Pancreas (tissue), 10 donors: ENCODE measurements at regions not wholly inside any gene's neighbourhood (a gene's known extent, or its start where the extent isn't known, plus 50 kb on each side); places are given as distances from the start of the nearest gene placed in this dataset.

ENCODE experiments used
- ATAC-seq, 4 donors: fragments of 200-7000 bp; cut with Tn5 transposase; one replicate each; pipeline versions ENCODE4 v1.8.0 to v1.9.1; 2020; ENCODE audit warnings: mild to moderate bottlenecking in 4 of 4, moderate library complexity in 4 of 4
- DNase-seq, 6 donors: peaks; one replicate each; pipeline ENCODE4 v3.0.0-alpha.2; 2020
- FAIRE-seq: peaks from 2 replicates; lab custom pipeline; 2012; peaks lifted over from hg19 to GRCh38; lab: Jason Lieb, UNC
- H3K27ac ChIP-seq, 4 donors: fragments of 200-600 bp; sonication (generic); 1 replicate in 3 of 4; 2 replicates in 1 of 4; pipeline versions ENCODE4 v1.5.0 to v1.8.0; 2020
- H3K27me3 ChIP-seq, 4 donors: fragments of 200-600 bp; one replicate each; pipeline ENCODE4 v1.8.0; 2021
- H3K36me3 ChIP-seq, 3 donors: fragments of 200-600 bp; sonication (generic) in 1 of 3; one replicate each; pipeline versions ENCODE4 v1.5.0 to v1.8.0; 2020 to 2021
- H3K4me1 ChIP-seq, 3 donors: fragments of 200-600 bp; one replicate each; pipeline ENCODE4 v1.8.0; 2021
- H3K4me3 ChIP-seq, 4 donors: fragments of 200-600 bp; sonication (generic) in 2 of 4; one replicate each; pipeline versions ENCODE4 v1.5.0 to v1.8.0; 2020 to 2021
- H3K9me3 ChIP-seq, 4 donors: fragments of 200-600 bp; one replicate each; pipeline ENCODE4 v1.8.0; 2021
- WGBS, 2 donors: extraction: QIAGEN DNeasy Blood & Tissue Kit; methylation state at CpG; one replicate each; pipeline ENCODE4 v1.1.7; 2013; 5-methylcytosine and 5-hydroxymethylcytosine counted together
- intact Hi-C, 3 donors: fragments of 100-400 bp; cut with DNase I; formaldehyde crosslinking; loops; one replicate each; pipeline versions ENCODE4 v1.11.1 to v1.14.2; 2022
- TF ChIP-seq, protein P1 (sequence below), 4 donors: fragments of 200-600 bp; sonication (generic) in 3 of 4; IDR thresholded peaks; one replicate each; pipeline versions ENCODE4 v1.5.0 to v1.8.0; 2021; ENCODE audit warnings: antibody characterized with exemption in 4 of 4
- donor health status: healthy with polysubstance abuse.
- donor health status: DM: no; HTN: no; CAD: no; lungs with moderate emphysema.
- donor health status: DM: no; HTN: no; CAD: no.
- donor health status: control.
- donor health status: control.
- donor health status: Bipolar disorder and iron deficiency.
- donor health status: DM: yes; HTN: yes; CAD: no.
- donor health status: DM: no; HTN: no; CAD: no.
- donor health status: DM: no; HTN: no; CAD: no.
- donor health status: DM: yes; HTN: yes; CAD: no.

DNA sequence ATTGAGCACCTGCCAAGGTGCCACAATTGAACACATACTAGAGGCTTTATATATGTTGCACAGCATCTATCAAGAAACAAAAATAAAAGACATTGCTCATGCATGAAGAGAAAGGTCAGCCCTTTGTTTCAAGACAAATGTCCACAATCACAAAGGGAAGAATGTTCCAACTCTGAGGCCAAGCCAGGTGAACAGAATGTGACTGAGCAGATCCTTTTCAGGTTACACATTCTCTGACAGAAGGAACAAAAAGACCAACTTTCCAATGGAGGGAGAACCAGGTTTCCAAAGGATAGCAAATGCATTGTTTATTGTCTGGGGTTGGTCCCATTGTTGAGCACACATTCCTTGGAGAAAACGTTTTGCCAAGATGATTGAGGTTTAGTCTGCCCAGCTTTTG lies 50.2 kb upstream of the FAM174B start:
- ATAC-seq (no peak), DNase-seq (no peak), FAIRE-seq (no peak)
- H3K9me3 ChIP-seq, result no peaks in the 10 kb centered on the region
- 10 to 14% methylated on average over 1 of the region's 1 CpG for WGBS, 2 donors
- intact Hi-C loops, result no loop called here
- no peaks in the 10 kb centered on the region for H3K4me1 ChIP-seq
- TF ChIP-seq, protein P1, sequence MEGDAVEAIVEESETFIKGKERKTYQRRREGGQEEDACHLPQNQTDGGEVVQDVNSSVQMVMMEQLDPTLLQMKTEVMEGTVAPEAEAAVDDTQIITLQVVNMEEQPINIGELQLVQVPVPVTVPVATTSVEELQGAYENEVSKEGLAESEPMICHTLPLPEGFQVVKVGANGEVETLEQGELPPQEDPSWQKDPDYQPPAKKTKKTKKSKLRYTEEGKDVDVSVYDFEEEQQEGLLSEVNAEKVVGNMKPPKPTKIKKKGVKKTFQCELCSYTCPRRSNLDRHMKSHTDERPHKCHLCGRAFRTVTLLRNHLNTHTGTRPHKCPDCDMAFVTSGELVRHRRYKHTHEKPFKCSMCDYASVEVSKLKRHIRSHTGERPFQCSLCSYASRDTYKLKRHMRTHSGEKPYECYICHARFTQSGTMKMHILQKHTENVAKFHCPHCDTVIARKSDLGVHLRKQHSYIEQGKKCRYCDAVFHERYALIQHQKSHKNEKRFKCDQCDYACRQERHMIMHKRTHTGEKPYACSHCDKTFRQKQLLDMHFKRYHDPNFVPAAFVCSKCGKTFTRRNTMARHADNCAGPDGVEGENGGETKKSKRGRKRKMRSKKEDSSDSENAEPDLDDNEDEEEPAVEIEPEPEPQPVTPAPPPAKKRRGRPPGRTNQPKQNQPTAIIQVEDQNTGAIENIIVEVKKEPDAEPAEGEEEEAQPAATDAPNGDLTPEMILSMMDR (IDR thresholded peaks at IDR 0.05), result no peak
- no peaks in the 10 kb centered on the region for H3K27me3 ChIP-seq
- no peaks in the 10 kb centered on the region for H3K36me3 ChIP-seq
- no peak overlapping the region for H3K27ac ChIP-seq
- H3K4me3 ChIP-seq, result no peak overlapping the region

DNA sequence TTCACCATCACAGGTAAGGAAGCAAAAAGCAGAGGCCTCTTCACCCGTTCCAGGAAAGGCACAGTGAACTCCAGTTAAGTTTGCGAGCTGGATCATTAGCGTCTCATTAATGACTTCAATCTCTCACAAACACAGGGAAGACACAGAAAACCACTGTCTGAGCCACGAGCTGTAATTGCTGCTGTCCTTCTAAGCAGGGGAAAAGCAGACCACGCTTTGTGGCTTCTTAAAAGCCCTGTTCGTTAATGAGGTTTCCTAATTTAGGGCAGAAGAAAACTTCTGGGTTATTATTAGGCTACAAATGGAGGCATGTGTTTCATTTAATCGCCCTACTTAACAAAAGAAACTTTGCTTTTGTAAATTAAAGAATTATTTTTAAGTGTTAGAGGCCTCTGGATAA lies 50.6 kb upstream of the FAM174B start:
- H3K4me1 ChIP-seq, result no peaks in the 10 kb centered on the region
- H3K9me3 ChIP-seq, result no peaks in the 10 kb centered on the region
- no peak overlapping the region for H3K4me3 ChIP-seq
- H3K36me3 ChIP-seq, result no peaks in the 10 kb centered on the region
- intact Hi-C loops, result no loop called here
- 75 to 84% methylated on average over 7 of the region's 7 CpGs for WGBS, 2 donors
- H3K27me3 ChIP-seq, result no peaks in the 10 kb centered on the region
- ATAC-seq, result no peak
- no peak for DNase-seq
- no peak overlapping the region for H3K27ac ChIP-seq
- no peak for FAIRE-seq
- TF ChIP-seq, protein P1 (IDR thresholded peaks at IDR 0.05), result no peak

DNA sequence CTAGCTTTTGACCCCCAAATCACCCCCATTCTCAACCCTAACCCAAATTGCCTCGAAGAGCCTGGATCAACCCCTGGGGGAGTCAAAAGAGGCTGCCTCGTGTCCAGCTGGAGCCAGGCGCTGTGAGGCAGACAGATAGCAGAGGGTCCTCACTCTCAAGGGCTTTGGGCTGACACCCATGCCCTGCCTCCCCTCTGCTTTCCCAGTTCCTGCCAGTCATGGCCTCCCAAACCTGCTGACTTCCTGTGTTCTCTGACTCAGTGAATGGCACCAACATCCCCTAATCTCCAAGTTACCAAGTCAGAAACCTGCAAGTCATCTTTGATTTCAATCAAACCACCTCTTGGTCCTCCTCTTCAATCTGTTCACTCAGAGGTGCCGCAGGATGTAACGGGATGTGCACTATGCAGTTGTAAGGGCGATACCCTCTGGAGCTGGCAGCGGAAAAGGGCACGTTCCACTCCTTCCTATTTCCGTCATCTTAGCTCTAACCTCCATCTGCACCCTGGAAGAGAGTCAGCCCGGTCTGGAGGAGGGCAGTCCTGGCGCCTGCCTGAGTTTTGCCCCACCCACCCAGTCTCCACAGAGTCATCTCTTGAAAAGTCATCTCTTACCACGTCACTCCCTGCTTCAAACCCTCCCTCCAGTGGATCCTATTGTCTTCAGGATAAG lies 52.4 kb upstream of the FAM174B start:
- no peak for ATAC-seq
- Histone ChIP-seq H3K4me1 (no peaks in the 10 kb centered on the region), H3K27ac (no peak overlapping the region), H3K9me3 (no peaks in the 10 kb centered on the region), H3K27me3 (no peaks in the 10 kb centered on the region), H3K4me3 (no peak overlapping the region), H3K36me3 (no peaks in the 10 kb centered on the region)
- 86 to 89% methylated on average over 12 of the region's 12 CpGs for WGBS, 2 donors
- no peak for FAIRE-seq
- TF ChIP-seq, protein P1 (IDR thresholded peaks at IDR 0.05), result no peak
- intact Hi-C loops, result no loop called here
- DNase-seq, result no peak

DNA sequence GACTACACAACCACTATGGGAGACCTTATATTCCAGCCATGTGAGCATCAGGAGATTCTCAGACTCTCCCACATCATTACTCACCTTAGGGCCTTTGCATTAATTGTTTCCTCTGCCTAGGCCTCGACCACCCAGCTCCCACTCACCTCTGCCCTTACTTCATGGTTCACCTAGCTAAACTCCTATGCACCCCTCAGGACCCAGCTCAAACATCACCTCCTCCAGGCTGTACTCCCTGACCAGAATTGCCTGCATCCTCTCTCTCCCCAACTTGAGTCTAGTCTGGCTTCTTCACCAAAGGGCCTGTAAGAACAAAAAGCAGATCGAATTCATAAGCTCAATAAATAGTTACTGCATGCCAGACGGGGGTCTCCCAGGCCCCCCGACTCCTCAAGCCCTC lies 53.1 kb upstream of the FAM174B start:
- DNase-seq (no peak), FAIRE-seq (no peak), ATAC-seq (no peak)
- H3K4me3 ChIP-seq, result no peak overlapping the region
- TF ChIP-seq, protein P1 (IDR thresholded peaks at IDR 0.05), result no peak
- WGBS, 2 donors, result 79 to 81% methylated on average over 4 of the region's 4 CpGs
- H3K36me3 ChIP-seq, result no peaks in the 10 kb centered on the region
- no peaks in the 10 kb centered on the region for H3K9me3 ChIP-seq
- no peak overlapping the region for H3K27ac ChIP-seq
- intact Hi-C loops, result no loop called here
- no peaks in the 10 kb centered on the region for H3K4me1 ChIP-seq
- H3K27me3 ChIP-seq, result no peaks in the 10 kb centered on the region

DNA sequence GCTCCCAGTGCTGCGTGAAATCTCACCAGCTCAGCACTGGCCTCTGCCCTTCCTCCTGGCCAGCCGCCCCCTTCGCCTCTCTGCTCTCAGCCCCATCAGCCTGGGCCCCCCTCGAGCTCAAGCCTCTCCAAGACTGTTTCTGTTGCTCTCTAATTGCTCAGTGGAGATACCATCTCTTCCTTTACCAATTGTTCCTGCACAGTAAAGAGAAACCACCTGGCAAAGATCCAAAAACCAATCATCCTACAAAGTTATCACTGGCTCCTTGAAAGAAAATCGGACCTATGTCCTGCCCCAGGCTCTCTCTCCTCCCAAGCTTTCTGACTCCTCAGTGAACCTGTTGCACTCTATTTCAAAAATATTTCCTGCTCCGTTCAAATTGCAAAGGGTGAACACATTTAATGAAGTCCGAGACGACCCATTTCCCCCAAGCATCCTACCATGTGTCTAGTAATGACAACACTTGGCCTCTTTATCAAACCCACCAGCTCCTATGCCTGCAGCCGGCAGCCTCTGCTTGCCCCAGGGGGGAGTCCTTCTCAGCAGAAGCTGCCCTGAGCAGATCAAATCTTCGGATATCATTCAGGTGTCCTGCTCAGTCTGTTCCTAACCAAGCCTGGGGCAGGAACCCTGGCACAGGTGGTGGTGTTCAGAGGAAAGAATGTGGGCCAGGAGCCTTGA lies 53.7 kb upstream of the FAM174B start:
- Histone ChIP-seq H3K9me3 (no peaks in the 10 kb centered on the region), H3K4me3 (no peak overlapping the region), H3K4me1 (no peaks in the 10 kb centered on the region), H3K36me3 (no peaks in the 10 kb centered on the region), H3K27me3 (no peaks in the 10 kb centered on the region), H3K27ac (no peak overlapping the region)
- DNase-seq, result no peak
- intact Hi-C loops, result no loop called here
- FAIRE-seq, result no peak
- WGBS, 2 donors, result 82 to 85% methylated on average over 10 of the region's 10 CpGs
- TF ChIP-seq, protein P1 (IDR thresholded peaks at IDR 0.05), result no peak
- no peak for ATAC-seq
